ENCODE measurements at regions not wholly inside any gene's neighbourhood (a gene's known extent, or its start where the extent isn't known, plus 50 kb on each side); places are given as distances from the start of the nearest gene placed in this dataset.

DNA sequence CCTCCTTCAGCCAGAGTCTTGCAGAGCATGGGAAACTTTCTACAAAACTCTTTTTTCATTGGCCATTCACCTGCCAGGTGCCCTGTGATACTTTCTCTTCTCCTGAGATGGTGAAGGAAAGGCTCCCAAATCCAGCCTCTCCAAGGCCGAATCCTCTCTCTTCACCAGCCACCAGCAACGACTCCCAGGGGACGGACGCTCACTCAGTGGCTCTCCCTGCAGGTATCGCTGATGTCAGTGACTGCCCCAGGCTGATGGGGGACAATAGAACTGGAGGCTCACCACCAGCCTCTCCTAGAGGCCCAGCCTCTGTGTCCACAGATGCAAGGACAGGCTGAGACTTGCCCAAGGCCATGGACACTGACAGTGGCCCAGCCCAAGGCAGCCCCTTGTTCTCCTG, 204.1 kb downstream of the BCL11B start:
- H3K4me3 ChIP-seq: no peak overlapping the region
- no peak for ATAC-seq

DNA sequence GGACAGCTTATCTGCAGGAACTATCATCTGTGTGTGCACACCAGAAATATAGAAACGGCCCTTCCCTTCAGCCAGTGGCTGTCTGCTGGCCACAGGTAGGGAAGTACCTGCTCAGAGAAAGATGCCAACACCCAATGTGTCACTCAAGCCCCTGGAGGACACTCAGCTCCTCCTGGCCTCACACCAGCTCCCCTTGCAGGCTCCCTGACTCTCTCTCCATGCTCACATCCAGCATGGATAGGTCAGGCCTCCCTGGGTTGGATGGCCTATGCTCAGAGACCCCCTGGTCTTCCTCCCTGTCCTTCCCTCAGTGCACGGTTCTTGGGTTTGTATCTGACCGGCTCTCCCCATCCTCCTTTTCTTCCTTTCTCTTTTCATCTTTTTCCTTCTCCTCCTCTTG, 202.1 kb downstream of the BCL11B start:
- ATAC-seq: no peak
- TF ChIP-seq POLR2AphosphoS5 (IDR thresholded peaks at IDR 0.05) (no peak), POLR2A (IDR thresholded peaks at IDR 0.05) (no peak), EP300 (IDR thresholded peaks at IDR 0.05) (no peak)
- TF ChIP-seq, protein P1, sequence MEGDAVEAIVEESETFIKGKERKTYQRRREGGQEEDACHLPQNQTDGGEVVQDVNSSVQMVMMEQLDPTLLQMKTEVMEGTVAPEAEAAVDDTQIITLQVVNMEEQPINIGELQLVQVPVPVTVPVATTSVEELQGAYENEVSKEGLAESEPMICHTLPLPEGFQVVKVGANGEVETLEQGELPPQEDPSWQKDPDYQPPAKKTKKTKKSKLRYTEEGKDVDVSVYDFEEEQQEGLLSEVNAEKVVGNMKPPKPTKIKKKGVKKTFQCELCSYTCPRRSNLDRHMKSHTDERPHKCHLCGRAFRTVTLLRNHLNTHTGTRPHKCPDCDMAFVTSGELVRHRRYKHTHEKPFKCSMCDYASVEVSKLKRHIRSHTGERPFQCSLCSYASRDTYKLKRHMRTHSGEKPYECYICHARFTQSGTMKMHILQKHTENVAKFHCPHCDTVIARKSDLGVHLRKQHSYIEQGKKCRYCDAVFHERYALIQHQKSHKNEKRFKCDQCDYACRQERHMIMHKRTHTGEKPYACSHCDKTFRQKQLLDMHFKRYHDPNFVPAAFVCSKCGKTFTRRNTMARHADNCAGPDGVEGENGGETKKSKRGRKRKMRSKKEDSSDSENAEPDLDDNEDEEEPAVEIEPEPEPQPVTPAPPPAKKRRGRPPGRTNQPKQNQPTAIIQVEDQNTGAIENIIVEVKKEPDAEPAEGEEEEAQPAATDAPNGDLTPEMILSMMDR (IDR thresholded peaks at IDR 0.05): no peak
- H3K36me3 ChIP-seq: no peaks in the 10 kb centered on the region
- H3K27me3 ChIP-seq: no peaks in the 10 kb centered on the region
- peaks cover 0 to 36% (median 0%) of the 10 kb centered on the region in 3 donors for H3K9me3 ChIP-seq
- 70% methylated on average over 2 of the region's 3 CpGs; no CpG with 5 or more reads in 1 of the 2 donors for WGBS, 2 donors (ENCODE audit: low coverage in 1 of 2)
- no peaks in the 10 kb centered on the region for H3K4me1 ChIP-seq
- no peak overlapping the region for H3K4me3 ChIP-seq
- no peak overlapping the region for H3K27ac ChIP-seq

More for the DNA sequence above, 204.1 kb downstream of the BCL11B start:
- WGBS, 2 donors (ENCODE audit: low coverage in 1 of 2): 90% methylated on average over 5 of the region's 5 CpGs; no CpG with 5 or more reads in 1 of the 2 donors
- H3K4me1 ChIP-seq: no peaks in the 10 kb centered on the region
- no peak overlapping the region for H3K27ac ChIP-seq
- no peaks in the 10 kb centered on the region for H3K36me3 ChIP-seq
- no peaks in the 10 kb centered on the region for H3K27me3 ChIP-seq
- TF ChIP-seq, protein P1 (IDR thresholded peaks at IDR 0.05): no peak
- TF ChIP-seq POLR2AphosphoS5 (IDR thresholded peaks at IDR 0.05) (no peak), POLR2A (IDR thresholded peaks at IDR 0.05) (no peak), EP300 (IDR thresholded peaks at IDR 0.05) (no peak)
- peaks cover 0 to 36% (median 0%) of the 10 kb centered on the region in 3 donors for H3K9me3 ChIP-seq

DNA sequence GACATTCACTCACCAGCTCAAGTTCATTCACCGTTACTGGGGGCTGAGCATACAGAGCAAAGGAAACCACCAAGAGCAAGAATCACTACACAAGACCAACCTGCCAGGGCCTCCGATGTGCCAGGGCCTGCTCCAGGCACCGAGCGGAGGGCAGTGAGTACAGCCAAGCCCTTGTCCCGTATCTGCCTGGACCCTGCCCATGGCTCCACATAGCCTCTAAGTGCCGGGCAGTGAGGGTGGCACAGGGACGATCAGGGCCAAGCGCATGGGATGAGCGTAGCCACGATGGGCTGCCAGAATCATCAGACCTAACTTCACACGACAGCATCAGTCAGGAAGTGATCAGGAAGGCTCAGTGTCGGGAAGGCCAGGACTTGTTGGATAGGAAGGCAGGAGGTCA, 199.6 kb downstream of the BCL11B start:
- no peak for ATAC-seq
- WGBS, 2 donors (ENCODE audit: low coverage in 1 of 2): 60 to 89% methylated on average over 3 to 4 of the region's 12 CpGs
- Histone ChIP-seq H3K36me3 (no peaks in the 10 kb centered on the region), H3K4me1 (no peaks in the 10 kb centered on the region), H3K9me3 (peaks cover 0 to 24% (median 0%) of the 10 kb centered on the region in 3 donors), H3K27me3 (no peaks in the 10 kb centered on the region), H3K4me3 (no peak overlapping the region), H3K27ac (no peak overlapping the region)
- TF ChIP-seq POLR2A (IDR thresholded peaks at IDR 0.05): no peak
- no peak for TF ChIP-seq EP300 (IDR thresholded peaks at IDR 0.05)
- TF ChIP-seq, protein P1 (IDR thresholded peaks at IDR 0.05): no peak
- no peak for TF ChIP-seq POLR2AphosphoS5 (IDR thresholded peaks at IDR 0.05)

DNA sequence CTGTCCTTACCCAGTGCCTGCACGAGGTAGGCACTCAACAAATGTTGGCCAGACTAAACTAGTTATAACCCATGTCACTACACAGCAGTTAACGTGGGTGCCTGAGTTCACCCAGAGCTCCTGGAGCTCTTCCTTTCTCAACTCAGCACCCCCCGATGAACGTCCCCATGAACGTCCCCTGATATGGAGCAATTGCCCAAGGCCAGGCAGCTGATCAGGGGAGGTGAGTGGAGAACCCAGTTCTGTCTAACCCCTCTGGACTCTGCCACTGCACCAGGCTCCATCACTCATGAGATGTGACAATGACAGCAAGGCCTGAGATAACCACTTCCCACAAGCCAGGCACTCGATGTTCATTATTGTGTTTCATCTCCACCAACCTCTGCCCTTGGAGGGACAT, 199.0 kb downstream of the BCL11B start:
- H3K27me3 ChIP-seq: no peaks in the 10 kb centered on the region
- 68 to 88% methylated on average over 3 to 6 of the region's 6 CpGs for WGBS, 2 donors (ENCODE audit: low coverage in 1 of 2)
- ATAC-seq: no peak
- H3K4me3 ChIP-seq: no peak overlapping the region
- no peaks in the 10 kb centered on the region for H3K4me1 ChIP-seq
- H3K36me3 ChIP-seq: no peaks in the 10 kb centered on the region
- no peak overlapping the region for H3K27ac ChIP-seq
- H3K9me3 ChIP-seq: peaks cover 0 to 23% (median 0%) of the 10 kb centered on the region in 3 donors
- TF ChIP-seq EP300 (IDR thresholded peaks at IDR 0.05): no peak
- TF ChIP-seq, protein P1 (IDR thresholded peaks at IDR 0.05): no peak
- no peak for TF ChIP-seq POLR2A (IDR thresholded peaks at IDR 0.05)
- TF ChIP-seq POLR2AphosphoS5 (IDR thresholded peaks at IDR 0.05): no peak

DNA sequence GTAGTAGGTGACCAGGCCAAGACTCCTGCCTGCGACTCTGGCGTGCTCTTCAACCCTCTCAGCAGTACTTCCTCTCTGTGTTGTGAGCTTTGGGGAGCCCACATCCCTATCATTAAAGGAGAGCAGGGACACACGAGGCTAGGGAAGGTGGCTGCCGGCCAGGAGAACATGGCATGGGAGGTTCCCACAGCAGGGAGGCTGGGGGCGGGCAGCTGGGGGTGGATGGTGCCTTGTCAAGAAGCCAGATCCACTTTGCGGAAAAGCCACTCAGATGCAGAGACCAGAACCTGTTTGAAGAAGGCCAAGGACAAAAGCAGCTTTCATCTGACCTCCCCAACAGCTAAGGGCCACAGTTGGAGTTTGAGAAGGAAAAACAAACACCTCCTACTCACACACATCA, 198.6 kb downstream of the BCL11B start:
- no peaks in the 10 kb centered on the region for H3K27me3 ChIP-seq
- no peaks in the 10 kb centered on the region for H3K36me3 ChIP-seq
- no peak overlapping the region for H3K4me3 ChIP-seq
- no peaks in the 10 kb centered on the region for H3K4me1 ChIP-seq
- ATAC-seq: no peak
- 72 to 100% methylated on average over 1 to 4 of the region's 6 CpGs for WGBS, 2 donors (ENCODE audit: low coverage in 1 of 2)
- no peak overlapping the region for H3K27ac ChIP-seq
- TF ChIP-seq POLR2AphosphoS5 (IDR thresholded peaks at IDR 0.05) (no peak), POLR2A (IDR thresholded peaks at IDR 0.05) (no peak), EP300 (IDR thresholded peaks at IDR 0.05) (no peak)
- TF ChIP-seq, protein P1 (IDR thresholded peaks at IDR 0.05): no peak
- H3K9me3 ChIP-seq: peaks cover 0 to 23% (median 0%) of the 10 kb centered on the region in 3 donors
